Kidney (tissue), 13 donors: ENCODE measurements at regions not wholly inside any gene's neighbourhood (a gene's known extent, or its start where the extent isn't known, plus 50 kb on each side); places are given as distances from the start of the nearest gene placed in this dataset.
A peak's percentile ranks its signal among the peaks of the same experiment; 100 is the strongest.

Experiments used
- DNase-seq, 5 donors: peaks; one replicate each; pipeline ENCODE4 v3.0.0-alpha.2; 2013 to 2020
- FAIRE-seq: peaks from 2 replicates; lab custom pipeline; 2012; peaks lifted over from hg19 to GRCh38; lab: Jason Lieb, UNC
- H3K27ac ChIP-seq, 2 donors: one replicate each; pipeline ENCODE4 v1.7.0; 2013; ENCODE audit warnings: low read depth in 2 of 2, low read length in 2 of 2, inconsistent platforms in 1 of 2
- H3K27me3 ChIP-seq: one replicate; pipeline ENCODE4 v1.7.1; 2013; ENCODE audit warnings: low read length, inconsistent platforms; ENCODE audit not compliant: control insufficient read depth, insufficient read depth
- H3K36me3 ChIP-seq, 3 donors: one replicate each; pipeline versions ENCODE4 v1.7.0 to v1.7.1; 2013; ENCODE audit warnings: low read length in 3 of 3, control low read depth in 1 of 3, inconsistent platforms in 1 of 3; ENCODE audit not compliant: insufficient read depth in 3 of 3, control insufficient read depth in 2 of 3
- H3K4me1 ChIP-seq, 3 donors: one replicate each; pipeline versions ENCODE4 v1.7.0 to v1.7.1; 2013; ENCODE audit warnings: low read length in 3 of 3, inconsistent platforms in 1 of 3, low read depth in 1 of 3; ENCODE audit not compliant: control insufficient read depth in 2 of 3, insufficient read depth in 2 of 3
- H3K4me3 ChIP-seq, 3 donors: one replicate each; pipeline versions ENCODE4 v1.7.0 to v1.8.1; 2013; ENCODE audit warnings: low read length in 3 of 3, control low read depth in 1 of 3, inconsistent platforms in 1 of 3
- H3K9ac ChIP-seq, 3 donors: one replicate each; pipeline versions ENCODE4 v1.7.0 to v1.7.1; 2013; ENCODE audit warnings: low read length in 3 of 3, control low read depth in 1 of 3, inconsistent platforms in 1 of 3
- H3K9me3 ChIP-seq, 3 donors: one replicate each; pipeline versions ENCODE4 v1.7.0 to v1.7.1; 2013; ENCODE audit warnings: low read length in 3 of 3, control low read depth in 1 of 3, inconsistent platforms in 1 of 3; ENCODE audit not compliant: control insufficient read depth in 2 of 3, insufficient read depth in 1 of 3
- intact Hi-C: fragments of 100-400 bp; cut with DNase I; formaldehyde crosslinking; loops from one replicate; pipeline ENCODE4 v1.11.1; 2022
- TF ChIP-seq, protein P1 (sequence below): IDR thresholded peaks from 3 replicates; pipeline ENCODE4 v1.5.1; 2012; ENCODE audit warnings: mild to moderate bottlenecking, moderate library complexity, borderline replicate concordance; ENCODE audit not compliant: insufficient read depth; ENCODE audit errors: extremely low read depth
- donor health status: control.
- donor health status: control.
- donor health status: control.
- donor health status: control.
- donor health status: control.
- donor health status: DM: yes; HTN: yes; CAD: no.
- donor health status: Normal renal cell carcinoma (clear cell type).

GRCh38 chr13:50323440-50324065, 308.3 kb downstream of the KCNRG start:
- FAIRE-seq (no peak), DNase-seq (no peak)
- intact Hi-C loops = no loop called here
- Histone ChIP-seq H3K9me3 (no peaks in the 10 kb centered on the region), H3K36me3 (no peaks in the 10 kb centered on the region), H3K27ac (no peak overlapping the region), H3K27me3 (no peaks in the 10 kb centered on the region), H3K9ac (no peak overlapping the region), H3K4me3 (no peak overlapping the region), H3K4me1 (peaks cover 0 to 4% (median 0%) of the 10 kb centered on the region in 3 donors)
- TF ChIP-seq, protein P1, sequence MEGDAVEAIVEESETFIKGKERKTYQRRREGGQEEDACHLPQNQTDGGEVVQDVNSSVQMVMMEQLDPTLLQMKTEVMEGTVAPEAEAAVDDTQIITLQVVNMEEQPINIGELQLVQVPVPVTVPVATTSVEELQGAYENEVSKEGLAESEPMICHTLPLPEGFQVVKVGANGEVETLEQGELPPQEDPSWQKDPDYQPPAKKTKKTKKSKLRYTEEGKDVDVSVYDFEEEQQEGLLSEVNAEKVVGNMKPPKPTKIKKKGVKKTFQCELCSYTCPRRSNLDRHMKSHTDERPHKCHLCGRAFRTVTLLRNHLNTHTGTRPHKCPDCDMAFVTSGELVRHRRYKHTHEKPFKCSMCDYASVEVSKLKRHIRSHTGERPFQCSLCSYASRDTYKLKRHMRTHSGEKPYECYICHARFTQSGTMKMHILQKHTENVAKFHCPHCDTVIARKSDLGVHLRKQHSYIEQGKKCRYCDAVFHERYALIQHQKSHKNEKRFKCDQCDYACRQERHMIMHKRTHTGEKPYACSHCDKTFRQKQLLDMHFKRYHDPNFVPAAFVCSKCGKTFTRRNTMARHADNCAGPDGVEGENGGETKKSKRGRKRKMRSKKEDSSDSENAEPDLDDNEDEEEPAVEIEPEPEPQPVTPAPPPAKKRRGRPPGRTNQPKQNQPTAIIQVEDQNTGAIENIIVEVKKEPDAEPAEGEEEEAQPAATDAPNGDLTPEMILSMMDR = no peak

GRCh38 chr13:50326271-50326670, 311.0 kb downstream of the KCNRG start:
- intact Hi-C loops = no loop called here
- DNase-seq (no peak), FAIRE-seq (no peak)
- TF ChIP-seq, protein P1 = no peak
- no peaks in the 10 kb centered on the region for H3K36me3 ChIP-seq
- no peaks in the 10 kb centered on the region for H3K27me3 ChIP-seq
- no peak overlapping the region for H3K9ac ChIP-seq
- no peak overlapping the region for H3K4me3 ChIP-seq
- H3K9me3 ChIP-seq = no peaks in the 10 kb centered on the region
- no peak overlapping the region for H3K27ac ChIP-seq
- H3K4me1 ChIP-seq = no peaks in the 10 kb centered on the region

GRCh38 chr13:50326811-50327210, 311.6 kb downstream of the KCNRG start:
- no peak overlapping the region for H3K4me3 ChIP-seq
- H3K27ac ChIP-seq = no peak overlapping the region
- H3K36me3 ChIP-seq = no peaks in the 10 kb centered on the region
- DNase-seq = peak in 1 of 5 donors; percentile 25
- no peak for FAIRE-seq
- no peaks in the 10 kb centered on the region for H3K4me1 ChIP-seq
- H3K9ac ChIP-seq = no peak overlapping the region
- intact Hi-C loops = no loop called here
- no peaks in the 10 kb centered on the region for H3K9me3 ChIP-seq
- TF ChIP-seq, protein P1 = no peak
- no peaks in the 10 kb centered on the region for H3K27me3 ChIP-seq
